Smooth muscle cell of the brain vasculature (primary cell): ENCODE measurements at regions not wholly inside any gene's neighbourhood (a gene's known extent, or its start where the extent isn't known, plus 50 kb on each side); places are given as distances from the start of the nearest gene placed in this dataset.

Source experiments
- DNase-seq: peaks from one replicate; pipeline ENCODE4 v3.0.0-alpha.2; 2012; ENCODE audit warnings: low read depth, low spot score

GRCh38 chr7:114755856-114756255 lies 166.0 kb upstream of the MDFIC start:
- DNase-seq, result no peak

- DNase-seq, result no peak
Observed at GRCh38 chr7:114758661-114759227, 163.2 kb upstream of the MDFIC start.

GRCh38 chr7:114759347-114760062 lies 162.4 kb upstream of the MDFIC start:
- DNase-seq, result no peak

- DNase-seq, result no peak
Observed at GRCh38 chr7:114760477-114760876, 161.4 kb upstream of the MDFIC start.

GRCh38 chr7:114761973-114762372 lies 159.9 kb upstream of the MDFIC start:
- DNase-seq, result no peak

GRCh38 chr7:114765331-114766040 lies 156.4 kb upstream of the MDFIC start:
- no peak for DNase-seq

- DNase-seq, result no peak
Observed at GRCh38 chr7:114766041-114766356, 155.9 kb upstream of the MDFIC start.

- no peak for DNase-seq
Observed at GRCh38 chr7:114777288-114777687, 144.6 kb upstream of the MDFIC start.

GRCh38 chr7:114783508-114783907 lies 138.4 kb upstream of the MDFIC start:
- DNase-seq, result no peak

- no peak for DNase-seq
Observed at GRCh38 chr7:114784177-114784576, 137.7 kb upstream of the MDFIC start.

- DNase-seq, result no peak
Observed at GRCh38 chr7:114784746-114785145, 137.1 kb upstream of the MDFIC start.

- DNase-seq, result no peak
Observed at GRCh38 chr7:114785496-114785895, 136.4 kb upstream of the MDFIC start.

GRCh38 chr7:114786455-114786854 lies 135.4 kb upstream of the MDFIC start:
- DNase-seq, result no peak

- DNase-seq, result no peak
Observed at GRCh38 chr7:114787556-114787955, 134.3 kb upstream of the MDFIC start.

- no peak for DNase-seq
Observed at GRCh38 chr7:114788706-114789105, 133.2 kb upstream of the MDFIC start.

GRCh38 chr7:114789161-114789560 lies 132.7 kb upstream of the MDFIC start:
- peak; percentile 50 for DNase-seq

GRCh38 chr7:114789871-114790311 lies 132.0 kb upstream of the MDFIC start:
- DNase-seq, result peak; percentile 79

- no peak for DNase-seq
Observed at GRCh38 chr7:114790521-114790920, 131.4 kb upstream of the MDFIC start.

GRCh38 chr7:114791771-114792170 lies 130.1 kb upstream of the MDFIC start:
- DNase-seq, result no peak

- no peak for DNase-seq
Observed at GRCh38 chr7:114793155-114793845, 128.6 kb upstream of the MDFIC start.

GRCh38 chr7:114795475-114795874 lies 126.4 kb upstream of the MDFIC start:
- DNase-seq, result no peak

- DNase-seq, result no peak
Observed at GRCh38 chr7:114799628-114800028, 122.3 kb upstream of the MDFIC start.
